Kidney epithelial cell (primary cell): ENCODE measurements at regions not wholly inside any gene's neighbourhood (a gene's known extent, or its start where the extent isn't known, plus 50 kb on each side); places are given as distances from the start of the nearest gene placed in this dataset.

Experiments used
- DNase-seq: peaks from one replicate; pipeline ENCODE4 v3.0.0-alpha.2; 2010; ENCODE audit warnings: low read depth
- H3K27me3 ChIP-seq: 2 replicates; pipeline ENCODE4 v1.6.0; 2011; ENCODE audit warnings: low read length; ENCODE audit not compliant: control insufficient read depth, insufficient read depth
- H3K36me3 ChIP-seq: 2 replicates; pipeline ENCODE4 v1.5.1; 2011; ENCODE audit warnings: low read length; ENCODE audit not compliant: control insufficient read depth, insufficient read depth
- H3K4me3 ChIP-seq: 2 replicates; pipeline ENCODE4 v1.5.1; 2011; ENCODE audit warnings: low read depth, mild to moderate bottlenecking, control low read depth, low read length
- TF ChIP-seq, protein P1 (sequence below): IDR thresholded peaks from 2 replicates; pipeline ENCODE4 v1.5.1; 2011; ENCODE audit warnings: mild to moderate bottlenecking, moderate library complexity, low read length, control low read depth, inconsistent platforms; ENCODE audit not compliant: insufficient read depth, poor library complexity, severe bottlenecking

DNA sequence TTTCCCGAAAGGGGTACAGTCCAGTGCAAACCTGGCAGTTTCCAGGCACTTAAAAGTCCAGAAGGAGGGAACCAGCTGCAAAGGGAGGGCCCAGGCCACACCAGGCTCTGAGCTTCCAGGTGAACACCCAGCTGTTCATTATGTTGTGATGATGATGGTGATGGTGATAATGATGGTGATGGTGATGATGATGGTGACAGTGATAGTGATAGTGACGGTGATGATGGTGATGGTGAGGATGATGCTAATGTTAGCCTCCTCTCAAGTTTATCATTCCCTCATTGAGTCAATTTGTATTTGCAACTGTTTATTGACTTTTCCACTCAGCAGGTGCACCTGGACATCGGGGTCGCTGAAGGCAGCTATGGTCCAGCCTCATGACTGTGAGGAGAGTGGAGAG, 199.4 kb upstream of the ID2 start:
- H3K4me3 ChIP-seq: no peak overlapping the region

DNA sequence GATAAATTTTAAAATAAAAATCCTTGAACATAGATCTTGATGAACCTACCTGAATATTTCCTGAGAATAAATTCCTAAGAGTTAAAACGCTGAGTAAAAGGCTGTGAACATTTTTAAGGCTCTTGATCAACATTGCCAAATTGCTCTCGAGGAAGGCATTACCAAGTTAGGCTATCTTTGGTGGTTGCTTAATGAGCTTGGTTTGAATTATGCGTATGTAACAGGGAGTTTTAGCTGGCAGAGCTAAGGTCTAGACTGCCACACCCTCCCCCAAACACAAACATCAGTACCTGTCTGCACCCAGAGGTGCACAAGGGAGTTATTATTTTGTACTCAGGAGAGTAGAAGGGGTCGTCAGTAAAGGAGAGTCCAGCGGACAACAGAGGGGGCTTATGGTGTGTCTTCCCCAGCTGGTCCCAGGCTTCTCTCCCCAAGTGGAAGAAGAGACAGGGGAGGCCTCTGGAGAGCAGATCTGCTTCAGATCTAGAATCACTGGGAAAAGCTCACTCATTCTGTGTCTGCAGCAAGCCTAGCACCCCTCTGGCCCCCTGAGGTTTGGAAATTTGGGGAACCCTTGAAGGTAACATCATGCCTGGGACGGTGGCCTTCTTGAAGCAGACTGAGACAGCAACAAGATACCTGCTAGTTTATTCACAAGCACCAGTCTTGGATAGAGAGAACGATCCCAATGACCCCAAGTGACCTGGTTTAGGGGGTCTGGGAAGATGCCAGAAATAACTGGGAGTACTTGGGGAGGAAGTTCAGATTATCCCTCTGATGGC, 197.2 kb upstream of the ID2 start:
- DNase-seq: no peak
- TF ChIP-seq, protein P1, sequence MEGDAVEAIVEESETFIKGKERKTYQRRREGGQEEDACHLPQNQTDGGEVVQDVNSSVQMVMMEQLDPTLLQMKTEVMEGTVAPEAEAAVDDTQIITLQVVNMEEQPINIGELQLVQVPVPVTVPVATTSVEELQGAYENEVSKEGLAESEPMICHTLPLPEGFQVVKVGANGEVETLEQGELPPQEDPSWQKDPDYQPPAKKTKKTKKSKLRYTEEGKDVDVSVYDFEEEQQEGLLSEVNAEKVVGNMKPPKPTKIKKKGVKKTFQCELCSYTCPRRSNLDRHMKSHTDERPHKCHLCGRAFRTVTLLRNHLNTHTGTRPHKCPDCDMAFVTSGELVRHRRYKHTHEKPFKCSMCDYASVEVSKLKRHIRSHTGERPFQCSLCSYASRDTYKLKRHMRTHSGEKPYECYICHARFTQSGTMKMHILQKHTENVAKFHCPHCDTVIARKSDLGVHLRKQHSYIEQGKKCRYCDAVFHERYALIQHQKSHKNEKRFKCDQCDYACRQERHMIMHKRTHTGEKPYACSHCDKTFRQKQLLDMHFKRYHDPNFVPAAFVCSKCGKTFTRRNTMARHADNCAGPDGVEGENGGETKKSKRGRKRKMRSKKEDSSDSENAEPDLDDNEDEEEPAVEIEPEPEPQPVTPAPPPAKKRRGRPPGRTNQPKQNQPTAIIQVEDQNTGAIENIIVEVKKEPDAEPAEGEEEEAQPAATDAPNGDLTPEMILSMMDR: no peak
- no peaks in the 10 kb centered on the region for H3K27me3 ChIP-seq

More for the DNA sequence above, 199.4 kb upstream of the ID2 start:
- Histone ChIP-seq H3K36me3 (no peaks in the 10 kb centered on the region), H3K27me3 (no peaks in the 10 kb centered on the region)
- no peak for DNase-seq
- TF ChIP-seq, protein P1: no peak

GRCh38 chr2:8485736-8486135, 196.1 kb upstream of the ID2 start:
- no peak overlapping the region for H3K4me3 ChIP-seq
- no peaks in the 10 kb centered on the region for H3K36me3 ChIP-seq
- no peaks in the 10 kb centered on the region for H3K27me3 ChIP-seq
- DNase-seq: no peak
- TF ChIP-seq, protein P1: no peak

More for the DNA sequence above, 197.2 kb upstream of the ID2 start:
- H3K4me3 ChIP-seq: no peak overlapping the region
- H3K36me3 ChIP-seq: no peaks in the 10 kb centered on the region

- Histone ChIP-seq H3K27me3 (no peaks in the 10 kb centered on the region), H3K36me3 (no peaks in the 10 kb centered on the region), H3K4me3 (no peak overlapping the region)
- TF ChIP-seq, protein P1: no peak
- DNase-seq: no peak
Measured at GRCh38 chr2:8486141-8486540, 195.7 kb upstream of the ID2 start.

- DNase-seq: no peak
- Histone ChIP-seq H3K36me3 (no peaks in the 10 kb centered on the region), H3K4me3 (no peak overlapping the region), H3K27me3 (no peaks in the 10 kb centered on the region)
- TF ChIP-seq, protein P1: no peak
Measured at GRCh38 chr2:8487461-8487932, 194.4 kb upstream of the ID2 start.
